ENCODE measurements at regions not wholly inside any gene's neighbourhood (a gene's known extent, or its start where the extent isn't known, plus 50 kb on each side); places are given as distances from the start of the nearest gene placed in this dataset.
A peak's percentile ranks its signal among the peaks of the same experiment; 100 is the strongest.

DNA sequence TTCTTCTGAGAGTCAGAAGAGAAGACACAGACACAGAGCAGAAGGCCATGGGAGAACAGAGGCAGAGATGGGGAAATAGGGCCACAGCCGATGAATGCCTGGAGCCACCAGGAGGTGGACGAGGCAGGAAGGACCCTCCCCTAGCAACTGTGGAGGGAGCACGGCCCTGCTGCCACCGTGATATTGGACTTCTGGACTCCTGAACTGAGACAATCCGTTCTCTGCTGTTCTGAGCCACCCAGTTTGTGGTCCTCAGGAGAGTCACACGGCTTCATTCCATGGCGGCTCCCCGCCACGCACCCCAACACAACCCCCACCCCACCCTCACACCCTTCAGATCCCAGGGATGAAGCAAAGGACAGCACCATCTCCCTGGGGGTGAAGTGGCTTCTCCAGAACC is 338.1 kb downstream of the CTTN start:
- H3K9me3 ChIP-seq: no peaks in the 10 kb centered on the region
- H3K4me3 ChIP-seq: no peak overlapping the region
- 0 out of 2 replicates have a peak, but pooled peaks cover 6% of the 10 kb centered on the region for H3K27me3 ChIP-seq
- no peaks in the 10 kb centered on the region for H4K20me1 ChIP-seq
- H3K36me3 ChIP-seq: no peaks in the 10 kb centered on the region
- no peak overlapping the region for H3K9ac ChIP-seq
- no peak overlapping the region for H3K27ac ChIP-seq
- H3K4me1 ChIP-seq: peaks cover 32% of the 10 kb centered on the region
- no peak for TF ChIP-seq Cebpa-rat (IDR thresholded peaks at IDR 0.05)
- H3K4me2 ChIP-seq: no peak overlapping the region; the same call in 1 of the 2 replicates

DNA sequence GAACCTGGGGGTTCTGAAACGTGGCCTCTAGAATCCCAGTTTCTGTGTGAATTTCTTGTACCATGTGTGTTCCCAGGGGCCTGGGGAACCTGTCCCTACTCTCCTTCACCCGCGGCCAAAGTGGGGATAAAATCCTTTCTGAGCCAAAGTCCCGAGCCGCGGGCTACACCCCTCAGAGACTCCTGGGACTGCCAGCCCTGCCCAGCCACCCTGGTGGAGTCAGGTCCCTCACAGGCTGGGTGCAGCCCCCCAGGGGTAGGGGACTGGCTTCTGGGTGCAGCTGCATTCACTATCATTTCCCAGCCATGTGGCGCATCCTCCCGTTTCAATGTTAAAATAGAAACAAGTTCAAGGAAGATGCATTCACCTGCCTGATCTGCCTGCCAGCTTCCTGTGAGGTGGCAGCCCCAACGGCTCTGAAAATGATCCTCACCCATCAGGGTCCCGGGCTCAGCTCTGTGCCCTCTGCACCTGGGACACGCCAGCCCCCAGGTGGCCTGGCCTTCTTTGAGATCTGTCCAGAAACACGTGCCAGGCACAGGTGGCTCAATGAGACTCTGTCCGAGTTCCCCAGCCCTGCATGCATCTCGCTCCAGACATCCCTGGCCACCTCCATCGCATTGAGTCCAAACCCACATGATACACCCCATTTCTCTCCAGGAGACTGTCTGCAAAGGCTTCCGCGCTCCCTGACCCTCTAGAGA is 338.8 kb downstream of the CTTN start:
- 0 out of 2 replicates have a peak, but pooled peaks cover 6% of the 10 kb centered on the region for H3K27me3 ChIP-seq
- no peaks in the 10 kb centered on the region for H4K20me1 ChIP-seq
- no peaks in the 10 kb centered on the region for H3K9me3 ChIP-seq
- no peak overlapping the region for H3K9ac ChIP-seq
- peak overlapping the region; percentile 55 for H3K4me2 ChIP-seq
- H3K36me3 ChIP-seq: no peaks in the 10 kb centered on the region
- peaks cover 32% of the 10 kb centered on the region for H3K4me1 ChIP-seq
- no peak overlapping the region for H3K27ac ChIP-seq
- no peak for TF ChIP-seq Cebpa-rat (IDR thresholded peaks at IDR 0.05)
- H3K4me3 ChIP-seq: no peak overlapping the region

DNA sequence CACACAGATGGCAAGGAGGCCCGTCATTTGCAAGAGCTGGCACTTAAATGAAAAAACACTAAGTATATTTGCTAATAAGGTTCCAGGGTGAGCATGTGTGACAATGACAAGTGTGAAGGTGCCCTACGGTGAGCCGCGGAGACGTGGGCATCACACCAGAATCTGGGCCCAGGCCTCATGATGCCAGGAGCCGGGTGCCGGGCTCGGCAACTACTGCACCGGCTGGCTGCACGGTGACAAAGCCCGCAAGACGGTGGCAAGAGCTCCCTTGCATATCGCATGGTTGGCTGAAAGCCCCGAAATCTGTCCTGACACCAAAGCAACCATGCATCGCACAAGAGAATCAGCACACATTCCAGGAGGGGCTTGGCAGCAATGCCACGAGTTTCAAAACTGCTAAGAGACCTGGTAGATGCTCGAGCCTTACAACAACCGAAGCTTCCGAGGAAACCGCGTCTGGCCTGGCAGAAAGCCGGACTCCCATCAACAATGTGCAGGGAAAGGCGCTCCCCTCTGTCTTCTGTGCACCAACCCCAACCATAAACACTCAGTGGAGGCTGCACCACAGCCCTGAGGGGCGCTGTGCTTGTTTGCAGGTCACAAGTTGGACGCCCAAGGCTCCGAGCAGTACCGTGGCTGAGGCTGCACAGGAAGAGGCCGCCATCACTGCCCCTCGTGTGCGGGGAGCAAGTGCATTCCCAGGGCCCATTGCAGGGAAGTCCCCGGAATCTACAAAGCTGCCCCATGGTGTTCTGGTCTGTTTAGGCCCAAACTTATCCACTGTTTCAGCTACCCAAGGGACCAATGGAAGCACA is 339.7 kb downstream of the CTTN start:
- Histone ChIP-seq H3K9ac (no peak overlapping the region), H3K4me2 (no peak overlapping the region), H3K27ac (no peak overlapping the region), H3K9me3 (no peaks in the 10 kb centered on the region), H3K36me3 (no peaks in the 10 kb centered on the region), H3K4me1 (peaks cover 32% of the 10 kb centered on the region), H3K27me3 (0 out of 2 replicates have a peak, but pooled peaks cover 6% of the 10 kb centered on the region), H3K4me3 (no peak overlapping the region), H4K20me1 (no peaks in the 10 kb centered on the region)
- no peak for TF ChIP-seq Cebpa-rat (IDR thresholded peaks at IDR 0.05)

DNA sequence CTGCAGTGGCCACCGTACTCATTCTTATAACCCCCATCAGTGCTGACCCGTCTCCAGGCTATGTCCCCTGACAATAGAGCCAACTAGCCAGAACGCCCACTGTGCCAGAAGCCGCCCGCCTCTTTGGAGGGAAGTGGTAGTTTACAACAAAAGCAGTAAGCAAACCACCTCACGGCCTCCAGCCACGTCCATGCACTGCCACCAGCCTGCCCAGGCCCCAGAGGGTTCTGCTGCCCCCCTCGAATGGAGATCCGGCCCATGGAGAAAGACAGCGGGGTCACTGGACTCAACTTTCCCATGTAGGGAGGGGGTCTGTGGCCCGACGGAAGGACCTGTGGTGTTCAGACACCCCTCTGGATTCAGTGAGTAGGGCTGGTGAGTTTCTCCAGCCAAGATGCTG is 340.3 kb downstream of the CTTN start:
- peaks cover 32% of the 10 kb centered on the region for H3K4me1 ChIP-seq
- 0 out of 2 replicates have a peak, but pooled peaks cover 6% of the 10 kb centered on the region for H3K27me3 ChIP-seq
- no peaks in the 10 kb centered on the region for H3K9me3 ChIP-seq
- H3K4me3 ChIP-seq: no peak overlapping the region
- no peaks in the 10 kb centered on the region for H4K20me1 ChIP-seq
- H3K9ac ChIP-seq: no peak overlapping the region
- H3K4me2 ChIP-seq: no peak overlapping the region
- TF ChIP-seq Cebpa-rat (IDR thresholded peaks at IDR 0.05): no peak
- no peaks in the 10 kb centered on the region for H3K36me3 ChIP-seq
- no peak overlapping the region for H3K27ac ChIP-seq

DNA sequence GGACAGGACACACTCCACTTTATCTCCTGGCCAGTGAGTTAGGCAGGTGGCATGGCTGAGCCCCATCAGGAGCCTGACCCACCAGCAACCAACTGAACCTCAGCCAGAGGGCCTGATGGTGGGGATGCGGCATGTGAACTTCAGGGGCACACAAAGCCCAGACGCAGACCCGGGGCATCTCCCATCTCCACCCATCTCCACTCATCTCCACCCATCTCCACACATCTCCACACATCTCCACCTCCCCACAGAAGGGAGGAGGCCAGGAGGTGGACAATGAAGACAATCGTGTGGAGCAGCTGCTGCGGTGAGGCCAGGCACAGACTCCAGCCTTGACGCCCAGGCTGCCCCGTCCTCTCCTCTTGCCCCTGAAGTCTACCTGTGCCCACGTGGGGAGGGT is 340.8 kb downstream of the CTTN start:
- 0 out of 2 replicates have a peak, but pooled peaks cover 6% of the 10 kb centered on the region for H3K27me3 ChIP-seq
- H3K4me2 ChIP-seq: peak overlapping the region; percentile 87
- H3K27ac ChIP-seq: no peak overlapping the region
- no peaks in the 10 kb centered on the region for H3K36me3 ChIP-seq
- no peaks in the 10 kb centered on the region for H3K9me3 ChIP-seq
- peaks cover 32% of the 10 kb centered on the region for H3K4me1 ChIP-seq
- no peaks in the 10 kb centered on the region for H4K20me1 ChIP-seq
- no peak overlapping the region for H3K9ac ChIP-seq
- no peak overlapping the region for H3K4me3 ChIP-seq
- no peak for TF ChIP-seq Cebpa-rat (IDR thresholded peaks at IDR 0.05)

DNA sequence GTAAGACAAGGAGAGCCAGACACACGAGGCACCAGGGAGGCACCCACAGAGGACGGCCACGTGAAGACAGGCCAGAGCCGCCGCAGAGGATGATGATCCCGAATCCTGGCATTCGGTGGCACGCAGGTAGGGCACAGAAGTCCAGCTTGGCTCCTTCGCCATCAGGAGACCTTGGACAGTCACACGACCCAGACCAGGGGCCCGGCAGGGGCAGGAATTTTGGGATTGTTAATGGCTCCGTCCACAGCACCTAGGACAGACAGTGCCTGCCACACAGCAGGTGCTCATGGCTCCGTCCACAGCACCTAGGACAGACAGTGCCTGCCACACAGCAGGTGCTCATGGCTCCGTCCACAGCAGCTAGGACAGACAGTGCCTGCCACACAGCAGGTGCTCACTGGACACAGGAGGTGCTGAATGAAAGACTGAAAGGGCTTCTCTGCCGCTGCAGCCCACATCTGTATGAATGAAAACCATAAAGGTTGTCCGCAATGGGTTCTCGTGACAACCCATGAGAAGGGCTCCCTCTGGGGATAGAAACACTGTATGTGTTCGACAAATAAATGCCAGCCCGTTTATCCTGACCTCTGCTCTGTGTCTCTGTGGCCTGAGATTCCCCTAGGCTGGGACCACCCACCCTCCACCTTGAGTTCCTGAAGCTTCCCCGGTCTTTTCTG is 341.6 kb downstream of the CTTN start:
- Histone ChIP-seq H3K4me2 (peak overlapping the region; percentile 87), H4K20me1 (no peaks in the 10 kb centered on the region), H3K9ac (peak overlapping the region; percentile 48), H3K27ac (peak overlapping the region; percentile 64), H3K4me1 (peaks cover 32% of the 10 kb centered on the region), H3K36me3 (no peaks in the 10 kb centered on the region), H3K27me3 (0 out of 2 replicates have a peak, but pooled peaks cover 6% of the 10 kb centered on the region), H3K4me3 (peak overlapping the region; percentile 47), H3K9me3 (no peaks in the 10 kb centered on the region)
- TF ChIP-seq Cebpa-rat (IDR thresholded peaks at IDR 0.05): no peak

DNA sequence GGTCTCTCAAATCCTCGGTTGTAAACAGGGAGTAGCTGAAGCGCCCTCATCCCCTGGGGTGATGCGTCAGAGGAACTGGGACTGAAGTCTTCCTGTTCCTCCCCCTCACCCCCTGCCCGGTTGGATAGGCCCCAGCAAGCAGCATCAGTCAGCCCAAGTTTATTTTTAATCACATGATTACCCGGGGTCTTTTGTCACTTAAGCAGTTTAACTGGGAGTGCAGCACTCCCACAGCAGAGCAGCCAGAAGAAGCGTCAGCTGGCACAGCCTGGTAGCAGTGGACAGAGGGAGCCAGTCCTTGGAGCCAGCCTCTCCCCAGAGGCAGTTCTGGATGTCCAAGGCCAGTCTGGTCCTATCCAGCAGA is 342.1 kb downstream of the CTTN start:
- Histone ChIP-seq H3K9me3 (no peaks in the 10 kb centered on the region), H3K36me3 (no peaks in the 10 kb centered on the region), H4K20me1 (no peaks in the 10 kb centered on the region), H3K4me1 (peaks cover 32% of the 10 kb centered on the region), H3K9ac (peak overlapping the region; percentile 48), H3K27me3 (0 out of 2 replicates have a peak, but pooled peaks cover 6% of the 10 kb centered on the region), H3K27ac (peak overlapping the region; percentile 64), H3K4me3 (peak overlapping the region; percentile 47), H3K4me2 (peak overlapping the region; percentile 87)
- TF ChIP-seq Cebpa-rat (IDR thresholded peaks at IDR 0.05): no peak

DNA sequence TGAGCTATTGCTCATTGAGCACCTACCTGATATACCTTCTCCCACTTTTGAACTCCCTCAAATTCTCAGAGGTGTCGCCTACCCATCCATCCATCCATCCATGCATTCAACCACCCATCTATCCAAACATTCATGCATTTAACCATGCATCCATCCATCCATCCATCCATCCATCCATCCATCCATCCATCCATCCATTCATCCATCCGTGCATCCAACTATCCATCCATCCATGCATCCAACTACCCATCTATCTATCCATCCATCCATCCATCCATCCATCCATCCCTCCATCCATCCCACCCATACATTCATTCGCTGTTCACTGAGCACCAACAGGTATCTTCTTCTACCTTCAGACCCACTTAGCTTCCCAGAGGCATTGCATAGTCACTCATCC is 342.8 kb downstream of the CTTN start:
- Histone ChIP-seq H3K36me3 (no peaks in the 10 kb centered on the region), H3K4me2 (peak overlapping the region; percentile 87), H3K4me3 (no peak overlapping the region), H3K9ac (no peak overlapping the region), H3K4me1 (peaks cover 33% of the 10 kb centered on the region), H4K20me1 (no peaks in the 10 kb centered on the region), H3K27ac (no peak overlapping the region), H3K27me3 (0 out of 2 replicates have a peak, but pooled peaks cover 6% of the 10 kb centered on the region), H3K9me3 (no peaks in the 10 kb centered on the region)
- TF ChIP-seq Cebpa-rat (IDR thresholded peaks at IDR 0.05): no peak

DNA sequence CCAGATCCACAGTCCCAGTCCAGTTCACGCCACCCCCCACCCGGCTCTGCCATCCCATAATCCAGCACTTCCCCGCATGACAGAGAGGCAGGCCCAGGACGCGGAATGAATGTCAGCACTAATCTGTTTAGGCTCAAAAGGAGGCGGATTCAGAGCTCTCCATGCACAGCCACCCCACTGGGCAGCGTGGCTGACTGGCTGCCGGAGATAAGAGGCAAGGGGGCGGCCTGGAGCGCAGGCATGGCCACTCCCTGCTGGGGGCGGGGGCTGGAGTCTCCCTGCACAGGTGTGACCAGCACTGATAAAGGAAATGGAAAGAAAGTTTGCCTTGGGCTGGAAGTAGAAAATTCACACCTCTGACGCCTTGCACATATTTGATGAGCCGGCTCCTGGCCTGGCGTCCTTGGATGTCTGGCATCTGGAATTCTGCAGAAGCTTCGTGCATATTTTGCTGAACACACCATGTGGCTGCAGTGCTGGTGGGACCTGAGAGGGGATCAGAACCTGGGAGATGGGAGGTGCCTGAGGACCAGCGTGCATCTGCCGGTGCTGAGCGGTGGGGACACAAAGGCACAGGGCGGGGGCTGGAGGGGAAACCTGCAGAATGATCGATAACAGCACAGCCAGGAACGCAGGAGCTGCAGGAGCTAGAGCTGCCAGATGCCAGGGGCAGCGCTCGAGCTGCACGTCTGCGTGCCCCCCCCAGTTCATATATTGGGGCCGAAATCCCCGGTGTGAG is 344.4 kb downstream of the CTTN start:
- no peak overlapping the region for H3K4me2 ChIP-seq
- H3K9ac ChIP-seq: no peak overlapping the region
- H3K27me3 ChIP-seq: no peaks in the 10 kb centered on the region
- no peaks in the 10 kb centered on the region for H3K9me3 ChIP-seq
- H3K4me3 ChIP-seq: no peak overlapping the region
- peaks cover 29% of the 10 kb centered on the region for H3K4me1 ChIP-seq
- no peak overlapping the region for H3K27ac ChIP-seq
- no peaks in the 10 kb centered on the region for H3K36me3 ChIP-seq
- no peaks in the 10 kb centered on the region for H4K20me1 ChIP-seq
- TF ChIP-seq Cebpa-rat (IDR thresholded peaks at IDR 0.05): no peak

All from BLaER1 (cell line).